ENCODE measurements at regions not wholly inside any gene's neighbourhood (a gene's known extent, or its start where the extent isn't known, plus 50 kb on each side); places are given as distances from the start of the nearest gene placed in this dataset.
"Not testable (repeated sequence)": the region's sequence is repeated elsewhere in the genome, so short reads cannot be mapped to it uniquely, and the experiment has no call there.

DNA sequence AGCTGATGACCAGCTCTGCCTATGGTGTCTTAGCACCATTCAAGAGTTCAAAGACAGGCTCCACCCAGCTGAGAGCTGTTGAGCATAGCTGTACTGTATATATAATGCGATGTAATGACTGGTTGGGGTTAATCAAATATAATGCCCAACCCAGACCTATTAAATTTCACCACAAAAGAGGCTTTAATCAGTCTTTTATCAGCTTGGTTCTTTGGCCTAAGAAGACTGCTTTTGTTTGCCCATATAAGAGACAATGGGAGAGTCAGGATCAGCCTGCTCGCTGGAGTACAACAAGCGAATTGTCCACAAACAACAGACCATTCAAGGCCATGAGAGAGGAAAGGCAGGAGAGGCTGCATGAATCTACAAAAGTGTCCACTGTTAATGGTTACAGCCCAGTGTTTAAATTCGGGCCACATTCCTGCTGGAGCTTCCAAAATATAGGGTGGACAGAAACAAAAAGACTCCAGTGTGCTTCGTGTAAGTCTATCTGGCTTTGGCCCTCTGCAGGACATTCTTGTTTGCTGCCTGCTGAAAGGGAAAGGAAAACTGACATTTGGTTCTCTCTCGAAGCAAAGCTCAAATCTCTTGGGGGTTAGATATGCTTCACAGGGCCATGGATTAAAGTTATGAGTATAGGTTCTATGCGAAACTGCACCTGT lies 109.2 kb upstream of the FOXN2 start (continued):
- TF ChIP-seq DEAF1 (CRISPR knock-in tag; IDR thresholded peaks at IDR 0.05) = no peak

GRCh38 chr2:48206056-48206656 lies 108.3 kb upstream of the FOXN2 start:
- ATAC-seq; intact Hi-C loops (cut with micrococcal nuclease); H3K79me2 ChIP-seq (ENCODE audit: control insufficient read depth, insufficient read depth, low read length); CTCF ChIA-PET (ENCODE audit: low intra/inter-chr PET ratio); H3K4me2 ChIP-seq (ENCODE audit: insufficient read depth, low read length); in situ Hi-C loops (cut with MboI); H3K4me3 ChIP-seq; H3K27ac ChIP-seq (ENCODE audit: extremely low read depth, low read depth, low read length); H3K9me1 ChIP-seq (ENCODE audit: control insufficient read depth, insufficient read depth, low read length); H3K36me3 ChIP-seq (ENCODE audit: control insufficient read depth, insufficient read depth, low read length); H3K27me3 ChIP-seq (ENCODE audit: control insufficient read depth in 2 of 2, insufficient read depth in 2 of 2, low read length in 2 of 2); H4K20me1 ChIP-seq (replicated peaks; ENCODE audit: control insufficient read depth, insufficient read depth, low read length); BruUV-seq (replicated peaks); H3K9me3 ChIP-seq (replicated peaks; ENCODE audit: control insufficient read depth, insufficient read depth, low read depth, low read length); TF ChIP-seq ATF3 (CRISPR knock-in tag; conservative IDR thresholded peaks at IDR 0.05); JUN (CRISPR knock-in tag; IDR thresholded peaks at IDR 0.05; ENCODE audit: borderline replicate concordance); JUND (tag; IDR thresholded peaks at IDR 0.05; ENCODE audit: borderline replicate concordance, low read depth, low read length): not testable (repeated sequence)
- DNase-seq (ENCODE audit: extremely low read depth in 1 of 4, low spot score in 3 of 4) (peak in 1 of 4 experiments; percentile 23), FAIRE-seq (peak; percentile 35)
- POLR2A ChIA-PET = interaction anchor here (0.8 to 1.4 kb wide), 2 partner anchors 15 to 16 kb away, joined by 4 to 7 read pairs; no protein-coding TSS in a partner anchor
- peak overlapping the region in 1 of 2 experiments; percentile 23; a peak in 1 of 4 replicates for H3K9ac ChIP-seq (ENCODE audit: insufficient read depth in 1 of 2, low read depth in 2 of 2, low read length in 2 of 2)
- peak overlapping the region; percentile 22; the same call in 1 of the 2 replicates for H2AFZ ChIP-seq (ENCODE audit: low read depth, low read length)
- peaks cover 3 to 26% of the 10 kb centered on the region in 2 experiments; a peak in 3 of 5 replicates for H3K4me1 ChIP-seq (replicated peaks in 1 of 2; ENCODE audit: control insufficient read depth in 2 of 2, insufficient read depth in 2 of 2, low read length in 2 of 2)
- WGBS (ENCODE audit: insufficient coverage, low coverage, missing lambda C conversion rate) = 37% methylated on average over 11 of the region's 13 CpGs
- peak; percentile 59 for TF ChIP-seq ATF3 (IDR thresholded peaks at IDR 0.05)
- 0 out of 2 replicates have a peak, but pooled peaks have one; percentile 41 for TF ChIP-seq JUN (IDR thresholded peaks at IDR 0.05; ENCODE audit: borderline replicate concordance, low read depth, low read length)
- TF ChIP-seq MTA1 (IDR thresholded peaks at IDR 0.05; ENCODE audit: borderline replicate concordance) = peak; percentile 13; the same call in 1 of the 2 replicates
- TF ChIP-seq CXXC5 (CRISPR knock-in tag; IDR thresholded peaks at IDR 0.05) = peak; percentile 20; the same call in 1 of the 2 replicates
- TF ChIP-seq, protein P1, sequence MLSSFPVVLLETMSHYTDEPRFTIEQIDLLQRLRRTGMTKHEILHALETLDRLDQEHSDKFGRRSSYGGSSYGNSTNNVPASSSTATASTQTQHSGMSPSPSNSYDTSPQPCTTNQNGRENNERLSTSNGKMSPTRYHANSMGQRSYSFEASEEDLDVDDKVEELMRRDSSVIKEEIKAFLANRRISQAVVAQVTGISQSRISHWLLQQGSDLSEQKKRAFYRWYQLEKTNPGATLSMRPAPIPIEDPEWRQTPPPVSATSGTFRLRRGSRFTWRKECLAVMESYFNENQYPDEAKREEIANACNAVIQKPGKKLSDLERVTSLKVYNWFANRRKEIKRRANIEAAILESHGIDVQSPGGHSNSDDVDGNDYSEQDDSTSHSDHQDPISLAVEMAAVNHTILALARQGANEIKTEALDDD (IDR thresholded peaks at IDR 0.05) = 0 out of 2 replicates have a peak, but pooled peaks have one; percentile 17
- peak; percentile 53; the same call in 1 of the 2 replicates for TF ChIP-seq JUND (IDR thresholded peaks at IDR 0.05; ENCODE audit: borderline replicate concordance, low read depth, low read length)
- TF ChIP-seq EP400 (IDR thresholded peaks at IDR 0.05) = 0 out of 2 replicates have a peak, but pooled peaks have one; percentile 8
- TF ChIP-seq, protein P2, sequence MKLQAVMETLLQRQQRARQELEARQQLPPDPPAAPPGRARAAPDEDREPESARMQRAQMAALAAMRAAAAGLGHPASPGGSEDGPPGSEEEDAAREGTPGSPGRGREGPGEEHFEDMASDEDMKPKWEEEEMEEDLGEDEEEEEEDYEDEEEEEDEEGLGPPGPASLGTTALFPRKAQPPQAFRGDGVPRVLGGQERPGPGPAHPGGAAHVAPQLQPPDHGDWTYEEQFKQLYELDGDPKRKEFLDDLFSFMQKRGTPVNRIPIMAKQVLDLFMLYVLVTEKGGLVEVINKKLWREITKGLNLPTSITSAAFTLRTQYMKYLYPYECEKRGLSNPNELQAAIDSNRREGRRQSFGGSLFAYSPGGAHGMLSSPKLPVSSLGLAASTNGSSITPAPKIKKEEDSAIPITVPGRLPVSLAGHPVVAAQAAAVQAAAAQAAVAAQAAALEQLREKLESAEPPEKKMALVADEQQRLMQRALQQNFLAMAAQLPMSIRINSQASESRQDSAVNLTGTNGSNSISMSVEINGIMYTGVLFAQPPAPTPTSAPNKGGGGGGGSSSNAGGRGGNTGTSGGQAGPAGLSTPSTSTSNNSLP (IDR thresholded peaks at IDR 0.05; ENCODE audit: borderline replicate concordance, low read depth, low read length) = 0 out of 2 replicates have a peak, but pooled peaks have one; percentile 24

Data from K562 (cell line).